SU-DHL-6 (cell line): ENCODE measurements at regions not wholly inside any gene's neighbourhood (a gene's known extent, or its start where the extent isn't known, plus 50 kb on each side); places are given as distances from the start of the nearest gene placed in this dataset.

ENCODE experiments used
- EZH2phosphoT487 ChIP-seq: fragments of 200-600 bp; sonication (generic), shearing (Covaris generic); conservative IDR thresholded peaks from 2 replicates; pipeline ENCODE4 v1.6.1; 2018; ENCODE audit warnings: mild to moderate bottlenecking, antibody characterized with exemption, low read length, moderate library complexity, mixed read lengths
- TF ChIP-seq, protein P1 (sequence below): fragments of 200-600 bp; sonication (generic); IDR thresholded peaks from one replicate; pipeline ENCODE4 v1.5.1; 2017; ENCODE audit warnings: antibody characterized with exemption, mild to moderate bottlenecking, low read length, moderate library complexity; ENCODE audit not compliant: insufficient read depth, poor library complexity, severe bottlenecking

GRCh38 chr3:154668187-154668586, 238.2 kb upstream of the GPR149 start:
- TF ChIP-seq, protein P1, sequence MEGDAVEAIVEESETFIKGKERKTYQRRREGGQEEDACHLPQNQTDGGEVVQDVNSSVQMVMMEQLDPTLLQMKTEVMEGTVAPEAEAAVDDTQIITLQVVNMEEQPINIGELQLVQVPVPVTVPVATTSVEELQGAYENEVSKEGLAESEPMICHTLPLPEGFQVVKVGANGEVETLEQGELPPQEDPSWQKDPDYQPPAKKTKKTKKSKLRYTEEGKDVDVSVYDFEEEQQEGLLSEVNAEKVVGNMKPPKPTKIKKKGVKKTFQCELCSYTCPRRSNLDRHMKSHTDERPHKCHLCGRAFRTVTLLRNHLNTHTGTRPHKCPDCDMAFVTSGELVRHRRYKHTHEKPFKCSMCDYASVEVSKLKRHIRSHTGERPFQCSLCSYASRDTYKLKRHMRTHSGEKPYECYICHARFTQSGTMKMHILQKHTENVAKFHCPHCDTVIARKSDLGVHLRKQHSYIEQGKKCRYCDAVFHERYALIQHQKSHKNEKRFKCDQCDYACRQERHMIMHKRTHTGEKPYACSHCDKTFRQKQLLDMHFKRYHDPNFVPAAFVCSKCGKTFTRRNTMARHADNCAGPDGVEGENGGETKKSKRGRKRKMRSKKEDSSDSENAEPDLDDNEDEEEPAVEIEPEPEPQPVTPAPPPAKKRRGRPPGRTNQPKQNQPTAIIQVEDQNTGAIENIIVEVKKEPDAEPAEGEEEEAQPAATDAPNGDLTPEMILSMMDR: no peak
- no peak for TF ChIP-seq EZH2phosphoT487
